SIG-M5 (cell line): ENCODE measurements at regions not wholly inside any gene's neighbourhood (a gene's known extent, or its start where the extent isn't known, plus 50 kb on each side); places are given as distances from the start of the nearest gene placed in this dataset.

Source experiments
- DNase-seq: peaks from one replicate; lab custom pipeline; 2025; lab: John Stamatoyannopoulos, UW

GRCh38 chr2:34980689-34981088 is 1374.9 kb upstream of the CRIM1 start:
- no peak for DNase-seq

DNA sequence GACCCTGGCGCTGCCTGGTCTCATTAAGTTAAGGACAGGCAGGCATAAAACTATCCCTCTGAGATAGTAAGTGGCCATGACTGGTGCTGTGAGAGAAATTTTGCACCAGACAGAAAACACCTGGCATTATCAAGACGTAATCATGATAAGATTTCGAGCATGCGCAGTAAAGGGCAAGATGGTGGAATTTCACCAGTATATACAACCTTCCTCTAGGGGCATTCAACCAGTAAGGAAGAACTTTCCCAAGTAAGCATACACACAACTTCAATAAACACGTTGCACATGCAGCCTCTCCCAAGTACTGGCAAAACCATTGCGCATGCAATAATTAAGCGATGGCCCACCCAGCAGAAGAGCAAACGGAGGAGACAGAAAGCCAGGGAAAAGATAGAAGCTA is 1376.4 kb upstream of the CRIM1 start:
- DNase-seq, result no peak

DNA sequence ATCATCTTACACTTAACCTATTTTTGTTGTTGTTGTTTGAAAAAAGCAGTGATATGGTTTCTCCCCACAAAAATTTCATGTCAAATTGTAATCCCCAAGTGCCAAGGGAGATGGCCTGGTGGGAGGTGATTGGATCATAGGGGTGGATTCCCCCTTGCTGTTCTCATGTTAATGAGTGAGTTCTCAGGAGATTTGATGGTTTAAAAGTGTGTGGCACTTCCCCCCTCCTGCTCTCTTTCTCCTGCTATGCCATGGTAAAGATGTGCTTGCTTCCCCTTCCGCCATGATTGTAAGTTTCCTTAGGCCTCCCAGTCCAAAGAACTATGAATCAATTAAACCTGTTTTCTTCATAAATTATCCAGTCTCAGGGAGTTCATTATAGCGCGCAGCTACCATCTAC is 1362.7 kb upstream of the FAM98A start:
- DNase-seq, result no peak

DNA sequence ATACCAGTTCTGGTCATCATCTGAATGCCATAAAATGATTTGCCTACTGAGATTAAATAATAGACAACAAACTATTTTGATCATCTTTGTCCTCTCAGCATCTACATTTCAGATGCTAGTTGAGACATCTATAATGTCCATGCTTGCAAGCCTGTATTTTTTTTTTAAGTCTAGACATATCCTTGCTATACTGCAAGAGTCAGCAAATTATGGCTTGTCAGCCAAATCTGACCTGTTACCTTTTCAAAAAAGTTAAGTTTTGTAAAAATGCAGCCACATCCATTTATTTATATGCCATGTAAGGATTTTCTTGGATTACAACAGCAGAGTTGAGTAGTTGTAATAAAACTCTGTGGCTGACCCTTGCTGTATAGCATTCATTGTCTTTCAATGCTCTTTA is 1355.7 kb upstream of the FAM98A start:
- DNase-seq, result no peak

GRCh38 chr2:34950797-34951196 is 1351.7 kb upstream of the FAM98A start:
- DNase-seq, result no peak

- DNase-seq, result no peak
These were observed 1350.2 kb upstream of the FAM98A start for GRCh38 chr2:34949316-34949715.

- DNase-seq, result no peak
These were observed 1337.0 kb upstream of the FAM98A start for GRCh38 chr2:34936089-34936488.

DNA sequence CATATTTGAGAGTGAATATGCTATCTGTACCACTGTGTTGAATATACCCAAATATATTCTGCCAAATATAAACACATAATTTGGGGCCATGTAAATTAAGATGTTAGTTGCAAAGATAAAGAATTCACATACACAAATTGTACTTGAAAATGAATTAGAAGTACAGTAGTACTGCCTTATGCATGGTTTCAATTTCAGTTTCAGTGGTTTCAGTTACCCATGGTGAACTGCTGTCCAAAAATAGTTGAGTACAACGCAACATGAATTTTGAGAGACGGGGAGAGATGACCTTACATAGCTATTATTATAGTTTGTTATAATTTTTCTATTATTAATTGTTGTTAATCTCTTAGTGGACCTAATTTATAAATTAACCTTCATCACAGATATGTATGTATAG is 1313.0 kb upstream of the FAM98A start:
- DNase-seq, result no peak

DNA sequence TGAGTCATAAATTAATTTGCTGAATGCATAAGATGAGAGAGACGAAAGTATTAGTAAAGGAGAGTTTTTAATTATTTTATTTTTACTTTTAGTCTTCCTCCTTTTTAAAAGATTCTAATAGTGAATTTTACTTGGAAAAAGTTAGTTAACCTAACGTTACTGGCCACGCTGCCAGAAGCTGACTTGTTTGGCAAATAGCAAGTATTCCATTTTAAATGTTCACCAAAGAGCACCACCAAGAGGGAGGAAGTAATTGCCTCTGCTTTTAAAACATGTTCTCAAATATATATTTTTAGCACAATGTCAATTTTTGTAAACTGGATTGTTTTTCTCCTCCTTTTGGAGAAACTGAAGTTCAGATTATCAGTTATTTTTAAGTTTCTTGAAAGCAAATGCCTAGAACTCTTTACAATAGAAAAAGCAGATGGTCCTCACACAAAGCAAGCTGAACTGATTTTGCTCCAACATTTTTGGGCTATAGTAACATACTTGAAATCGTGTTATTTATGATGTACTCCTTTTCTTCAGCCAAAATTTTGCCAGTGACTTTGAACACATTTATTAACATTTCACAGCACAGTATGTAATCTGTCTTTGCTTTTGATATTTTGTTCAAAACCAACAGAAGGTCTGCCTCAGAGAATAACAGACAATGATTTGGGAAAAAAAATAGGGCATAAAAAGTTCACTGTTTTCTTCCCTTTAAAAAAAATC is 1311.0 kb upstream of the FAM98A start:
- DNase-seq, result no peak

- no peak for DNase-seq
These were observed 1308.7 kb upstream of the FAM98A start for GRCh38 chr2:34907812-34908211.

DNA sequence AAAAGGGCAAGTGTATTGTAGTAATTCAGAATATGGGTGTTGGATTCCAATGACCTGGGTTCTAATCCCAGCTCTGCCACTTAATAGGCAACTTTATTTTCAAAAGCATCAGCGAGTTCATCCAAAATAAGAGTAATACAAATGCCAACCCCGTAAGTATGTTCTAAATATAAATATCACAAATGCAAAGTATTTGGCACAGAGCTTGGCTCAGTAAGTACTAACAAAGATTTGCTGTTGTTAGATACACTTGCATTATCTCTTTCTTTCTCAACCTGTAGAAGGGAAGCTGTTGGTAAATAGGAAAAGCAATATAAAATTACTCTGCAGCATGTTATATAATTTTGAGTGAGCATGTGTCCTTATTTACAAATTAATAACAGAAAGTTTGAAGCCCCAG is 1302.6 kb upstream of the FAM98A start:
- no peak for DNase-seq

GRCh38 chr2:34899079-34899478 is 1300.0 kb upstream of the FAM98A start:
- DNase-seq, result no peak

DNA sequence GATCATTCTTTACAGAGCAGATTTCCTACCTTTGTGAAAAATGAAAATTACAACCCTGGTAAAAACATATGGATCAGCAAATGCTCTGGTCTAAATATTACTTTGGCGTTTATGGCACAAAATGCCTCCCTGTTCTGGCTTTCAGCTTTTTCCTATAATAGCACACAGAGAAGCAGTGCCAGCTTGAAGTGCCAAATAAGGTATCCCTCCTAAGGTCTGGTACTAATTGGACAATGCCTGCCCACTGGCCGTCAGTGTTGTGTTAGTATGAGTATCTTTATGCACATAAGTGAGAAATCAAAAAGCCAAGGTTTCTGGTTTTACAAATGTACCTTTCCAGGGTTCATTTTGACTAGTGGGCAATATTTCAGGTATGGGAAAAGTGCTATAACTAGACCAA is 1293.7 kb upstream of the FAM98A start:
- no peak for DNase-seq

DNA sequence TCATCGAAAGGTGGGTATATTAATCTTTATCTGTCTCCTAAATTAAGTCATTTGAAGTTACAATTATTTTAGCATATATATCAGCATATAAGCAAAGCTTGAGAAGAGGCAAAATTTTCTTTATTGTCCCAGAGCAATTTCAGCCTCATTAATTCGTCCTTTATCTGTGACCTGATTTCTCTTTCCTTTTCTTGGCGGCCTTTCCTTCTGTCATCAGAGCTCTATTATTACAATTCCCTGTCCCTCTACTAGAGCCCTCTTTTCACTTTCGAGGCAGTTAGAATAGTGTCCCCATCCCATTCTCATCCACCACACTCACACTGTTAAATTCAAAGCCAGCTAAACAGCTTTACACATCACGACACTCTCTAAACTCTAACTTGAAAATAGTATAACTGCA is 1293.2 kb upstream of the FAM98A start:
- DNase-seq, result no peak

GRCh38 chr2:34875091-34875745 is 1276.1 kb upstream of the FAM98A start:
- DNase-seq, result no peak

DNA sequence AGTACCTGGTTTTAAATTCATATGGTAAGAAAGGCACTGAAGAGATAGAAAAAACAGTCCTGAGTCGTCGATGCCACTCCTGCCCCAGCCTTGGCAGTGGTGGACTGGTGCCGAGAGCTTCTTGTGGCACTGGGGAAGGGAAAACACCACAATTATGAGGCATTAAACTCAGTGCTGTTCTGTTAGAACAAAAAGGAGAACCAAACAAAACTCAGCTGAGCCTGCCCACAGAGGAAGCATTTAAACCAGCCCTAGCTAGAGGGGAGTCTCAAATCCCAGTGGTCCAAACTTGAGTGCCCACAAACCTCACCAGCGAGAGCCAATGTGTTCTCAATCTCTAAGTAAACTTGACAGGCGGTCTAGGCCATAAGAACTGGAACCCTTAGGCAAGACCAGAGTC is 1254.5 kb upstream of the FAM98A start:
- no peak for DNase-seq

GRCh38 chr2:34851804-34852203 is 1252.7 kb upstream of the FAM98A start:
- DNase-seq, result no peak

GRCh38 chr2:34849827-34850226 is 1250.7 kb upstream of the FAM98A start:
- no peak for DNase-seq

- DNase-seq, result no peak
These were observed 1249.6 kb upstream of the FAM98A start for GRCh38 chr2:34848691-34849090.

- no peak for DNase-seq
These were observed 1249.0 kb upstream of the FAM98A start for GRCh38 chr2:34848132-34848531.

DNA sequence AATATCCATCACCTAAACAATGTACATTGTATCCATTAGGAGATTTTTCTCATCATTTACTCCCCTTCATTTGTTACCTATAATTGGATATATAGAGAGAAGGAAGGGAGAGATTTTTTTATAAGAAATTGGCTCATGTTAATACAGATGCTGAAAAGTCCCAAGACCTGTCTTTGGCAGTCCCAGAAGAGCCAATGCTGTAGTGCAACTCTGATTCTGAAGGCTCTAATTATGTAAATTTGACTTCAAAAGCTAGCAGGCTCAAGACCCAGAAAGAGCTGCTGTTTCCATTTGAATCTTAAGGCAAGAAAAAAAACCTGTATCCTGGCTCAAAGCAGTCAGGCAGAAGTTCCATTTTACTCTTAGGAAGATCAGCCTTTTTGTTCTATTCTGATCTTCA is 1245.5 kb upstream of the FAM98A start:
- DNase-seq, result no peak

DNA sequence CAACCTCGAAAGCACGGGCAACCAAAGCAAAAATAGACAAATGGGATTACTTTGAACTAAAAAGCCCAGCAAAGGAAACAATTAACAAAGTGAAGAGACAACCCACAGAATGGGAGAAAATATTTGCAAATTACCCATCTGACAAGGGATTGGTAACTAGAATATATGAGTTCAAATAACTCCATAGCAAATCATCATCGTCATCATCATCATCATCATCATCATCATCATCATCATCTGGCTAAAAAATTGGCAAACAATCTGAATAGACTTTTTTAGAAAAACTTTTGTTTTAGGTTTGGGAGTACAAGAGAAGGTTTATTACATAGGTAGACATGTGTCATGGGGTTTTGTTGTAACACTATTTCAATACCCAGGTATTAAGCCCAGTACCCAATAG is 1239.3 kb upstream of the FAM98A start:
- no peak for DNase-seq

- DNase-seq, result no peak
These were observed 1237.3 kb upstream of the FAM98A start for GRCh38 chr2:34836361-34836760.

GRCh38 chr2:34831096-34831495 is 1232.0 kb upstream of the FAM98A start:
- DNase-seq, result no peak
